PC-9 (cell line): ENCODE measurements at regions not wholly inside any gene's neighbourhood (a gene's known extent, or its start where the extent isn't known, plus 50 kb on each side); places are given as distances from the start of the nearest gene placed in this dataset.

Experiments
- BruUV-seq: library from RNA; stranded (reverse); fragments of 400-500 nt; replicated peaks from 2 replicates; lab custom pipeline; 2021; lab: Mats Ljungman, UMichigan
- CTCF ChIA-PET: fragments of 300-600 bp; sonication (Branson Sonifier 250); formaldehyde crosslinking; loops from one replicate; lab custom pipeline; 2022; ENCODE audit warnings: antibody characterized with exemption; lab: Charles Lee
- POLR2A ChIA-PET: fragments of 300-600 bp; sonication (Branson Sonifier 250); formaldehyde crosslinking; loops from one replicate; lab custom pipeline; 2022; ENCODE audit warnings: antibody characterized with exemption; ENCODE audit not compliant: unreplicated experiment; lab: Charles Lee
- DNase-seq, 2 experiments: peaks; one replicate each; pipeline versions ENCODE4 v3.0.0 to v3.0.0-alpha.2; 2015 to 2022; ENCODE audit warnings: mixed read lengths in 1 of 2
- H2AFZ ChIP-seq: fragments of 200-600 bp; sonication (generic); 2 replicates; pipeline ENCODE4 v1.8.1; 2017; ENCODE audit warnings: antibody characterized with exemption
- H3F3A ChIP-seq: fragments of 200-600 bp; sonication (generic); 2 replicates; pipeline ENCODE4 v1.8.1; 2017; ENCODE audit warnings: antibody characterized with exemption, mild to moderate bottlenecking, low read depth; ENCODE audit not compliant: insufficient read depth
- H3K27ac ChIP-seq: fragments of 200-600 bp; sonication (generic); 2 replicates; pipeline ENCODE4 v1.6.1; 2016; ENCODE audit warnings: mixed run types
- H3K27me3 ChIP-seq: fragments of 200-600 bp; sonication (generic); 2 replicates; pipeline ENCODE4 v1.6.1; 2016; ENCODE audit warnings: low read depth, mixed run types; ENCODE audit not compliant: insufficient read depth
- H3K36me3 ChIP-seq: fragments of 200-600 bp; sonication (generic); 2 replicates; pipeline ENCODE4 v1.6.1; 2016; ENCODE audit warnings: low read depth, mixed run types
- H3K4me1 ChIP-seq: fragments of 200-600 bp; sonication (generic); replicated peaks from 2 replicates; pipeline ENCODE4 v1.6.1; 2016; ENCODE audit warnings: mixed run types; ENCODE audit not compliant: insufficient read depth
- H3K4me2 ChIP-seq: fragments of 200-600 bp; sonication (generic); 2 replicates; pipeline ENCODE4 v1.6.1; 2017; ENCODE audit warnings: mixed run types
- H3K4me3 ChIP-seq: fragments of 200-600 bp; sonication (generic); 2 replicates; pipeline ENCODE4 v1.6.1; 2016; ENCODE audit warnings: mixed run types
- H3K79me2 ChIP-seq: fragments of 200-600 bp; sonication (generic); 2 replicates; pipeline ENCODE4 v1.6.1; 2017; ENCODE audit warnings: low read depth, mixed run types
- H3K9me2 ChIP-seq: fragments of 200-600 bp; sonication (generic); 2 replicates; pipeline ENCODE4 v1.8.1; 2017; ENCODE audit warnings: mild to moderate bottlenecking; ENCODE audit not compliant: insufficient read depth
- H3K9me3 ChIP-seq: fragments of 200-600 bp; sonication (generic); 2 replicates; pipeline ENCODE4 v1.8.1; 2016; ENCODE audit warnings: low read depth; ENCODE audit not compliant: insufficient read depth
- H4K20me1 ChIP-seq: fragments of 200-600 bp; sonication (generic); 2 replicates; pipeline ENCODE4 v1.8.1; 2017; ENCODE audit not compliant: insufficient read depth
- CTCF ChIP-seq: fragments of 200-600 bp; sonication (generic); conservative IDR thresholded peaks from 2 replicates; pipeline ENCODE4 v1.6.1; 2017; ENCODE audit warnings: mixed run types, antibody characterized with exemption, mild to moderate bottlenecking, moderate library complexity
- EZH2 ChIP-seq: fragments of 200-600 bp; sonication (generic); IDR thresholded peaks from 2 replicates; pipeline ENCODE4 v1.8.0; 2017; ENCODE audit warnings: antibody characterized with exemption, low read depth
- intact Hi-C: fragments of 100-400 bp; cut with micrococcal nuclease; formaldehyde crosslinking; loops from one replicate; pipeline ENCODE4 v1.10.0; 2022; ENCODE audit not compliant: unreplicated experiment

- Histone ChIP-seq H3K27me3 (peaks cover 56% of the 10 kb centered on the region), H3K4me3 (no peak overlapping the region), H3F3A (no peaks in the 10 kb centered on the region), H3K9me2 (no peaks in the 10 kb centered on the region), H4K20me1 (no peaks in the 10 kb centered on the region), H3K36me3 (no peaks in the 10 kb centered on the region), H3K4me1 (no peaks in the 10 kb centered on the region), H3K4me2 (no peak overlapping the region), H3K79me2 (no peaks in the 10 kb centered on the region), H2AFZ (no peak overlapping the region), H3K27ac (no peak overlapping the region), H3K9me3 (0 out of 2 replicates have a peak, but pooled peaks cover 4% of the 10 kb centered on the region)
- intact Hi-C loops = no loop called here
- DNase-seq = no peak
- no peak for TF ChIP-seq EZH2
- no peak for TF ChIP-seq CTCF
- BruUV-seq = no TSS peak
- POLR2A ChIA-PET = interaction anchor here (0.5 kb wide), 1 partner anchor 183 kb away, joined by 3 read pairs; the partner anchor contains the start of gene CAPN8
- CTCF ChIA-PET = no interaction called here
Observed at GRCh38 chr1:223482766-223483165, 89.6 kb downstream of the CCDC185 start.

GRCh38 chr1:223483511-223483910 lies 90.3 kb downstream of the CCDC185 start:
- H3K79me2 ChIP-seq = no peaks in the 10 kb centered on the region
- no peaks in the 10 kb centered on the region for H3K9me2 ChIP-seq
- BruUV-seq = no TSS peak
- no peaks in the 10 kb centered on the region for H4K20me1 ChIP-seq
- 0 out of 2 replicates have a peak, but pooled peaks cover 4% of the 10 kb centered on the region for H3K9me3 ChIP-seq
- no peak overlapping the region for H3K27ac ChIP-seq
- no peaks in the 10 kb centered on the region for H3F3A ChIP-seq
- TF ChIP-seq CTCF = no peak
- TF ChIP-seq EZH2 = no peak
- H3K4me3 ChIP-seq = no peak overlapping the region
- no peak for DNase-seq
- no peak overlapping the region for H3K4me2 ChIP-seq
- ChIA-PET CTCF (interaction anchor here (0.6 kb wide), 1 partner anchor 350 kb away, joined by 8 read pairs; no protein-coding TSS in a partner anchor), POLR2A (interaction anchor here (0.5 kb wide), 1 partner anchor 182 kb away, joined by 3 read pairs; the partner anchor contains the start of gene CAPN8)
- H3K4me1 ChIP-seq = no peaks in the 10 kb centered on the region
- H2AFZ ChIP-seq = no peak overlapping the region
- intact Hi-C loops = no loop called here
- no peaks in the 10 kb centered on the region for H3K36me3 ChIP-seq
- H3K27me3 ChIP-seq = peaks cover 57% of the 10 kb centered on the region

- Histone ChIP-seq H3K9me3 (0 out of 2 replicates have a peak, but pooled peaks cover 4% of the 10 kb centered on the region), H3K27me3 (peaks cover 49% of the 10 kb centered on the region), H3K4me2 (no peak overlapping the region), H3K27ac (no peak overlapping the region), H3K4me1 (no peaks in the 10 kb centered on the region), H3K4me3 (no peak overlapping the region), H2AFZ (no peak overlapping the region), H3F3A (no peaks in the 10 kb centered on the region), H3K36me3 (no peaks in the 10 kb centered on the region), H3K9me2 (no peaks in the 10 kb centered on the region), H4K20me1 (no peaks in the 10 kb centered on the region), H3K79me2 (no peaks in the 10 kb centered on the region)
- ChIA-PET POLR2A (no interaction called here), CTCF (interaction anchor here (0.7 kb wide), 1 partner anchor 70 kb away, joined by 4 read pairs; no protein-coding TSS in a partner anchor)
- no TSS peak for BruUV-seq
- intact Hi-C loops = no loop called here
- TF ChIP-seq CTCF = peak; percentile 47; the same call in 1 of the 2 replicates
- TF ChIP-seq EZH2 = no peak
- no peak for DNase-seq
Observed at GRCh38 chr1:223486366-223486765, 93.2 kb downstream of the CCDC185 start.
